Right cardiac atrium (tissue), 5 donors: ENCODE measurements at regions not wholly inside any gene's neighbourhood (a gene's known extent, or its start where the extent isn't known, plus 50 kb on each side); places are given as distances from the start of the nearest gene placed in this dataset.
"Not testable (repeated sequence)": the region's sequence is repeated elsewhere in the genome, so short reads cannot be mapped to it uniquely, and the experiment has no call there.

ENCODE experiments used
- ATAC-seq, 2 donors: fragments of 200-7000 bp; cut with Tn5 transposase; one replicate each; pipeline versions ENCODE4 v1.8.0 to v1.9.1; 2020; ENCODE audit warnings: moderate library complexity in 2 of 2, mild to moderate bottlenecking in 1 of 2
- DNase-seq, 3 donors: peaks; one replicate each; pipeline ENCODE4 v3.0.0-alpha.2; 2020
- H3K27ac ChIP-seq: one replicate; pipeline ENCODE4 v1.5.1; 2013; ENCODE audit warnings: mild to moderate bottlenecking, low read length, control low read depth, moderate library complexity
- H3K27me3 ChIP-seq: one replicate; pipeline ENCODE4 v1.6.1; 2013; ENCODE audit not compliant: control insufficient read depth, insufficient read depth
- H3K4me1 ChIP-seq: one replicate; pipeline ENCODE4 v1.6.1; 2013; ENCODE audit warnings: low read length; ENCODE audit not compliant: control insufficient read depth, insufficient read depth
- H3K4me3 ChIP-seq: one replicate; pipeline ENCODE4 v1.5.1; 2013; ENCODE audit warnings: low read length, control low read depth
- H3K9me3 ChIP-seq: one replicate; pipeline ENCODE4 v1.6.1; 2013; ENCODE audit warnings: low read length; ENCODE audit not compliant: control insufficient read depth
- WGBS: extraction: QIAGEN DNeasy Blood & Tissue Kit; methylation state at CpG from one replicate; pipeline ENCODE4 v1.1.7; 2013; 5-methylcytosine and 5-hydroxymethylcytosine counted together
- intact Hi-C, 4 donors: fragments of 100-400 bp; cut with DNase I; formaldehyde crosslinking; loops; one replicate each; pipeline versions ENCODE4 v1.11.0 to v1.14.0; 2022 to 2023
- donor health status: healthy with polysubstance abuse.
- donor health status: DM: no; HTN: yes; CAD: no.
- donor health status: DM: no; HTN: no; CAD: no.
- donor health status: DM: no; HTN: yes; CAD: no; lungs with severe emphysema.
- donor health status: DM: yes; HTN: yes; CAD: no.

- DNase-seq (no peak), ATAC-seq (no peak)
- H3K4me3 ChIP-seq, result no peak overlapping the region
- intact Hi-C loops, result no loop called here
- no peaks in the 10 kb centered on the region for H3K27me3 ChIP-seq
- peaks cover 2% of the 10 kb centered on the region for H3K9me3 ChIP-seq
- 91% methylated on average over 3 of the region's 3 CpGs for WGBS
- no peak overlapping the region for H3K27ac ChIP-seq
- no peaks in the 10 kb centered on the region for H3K4me1 ChIP-seq
Measured at GRCh38 chr5:17014686-17015085, 78.6 kb upstream of the MYO10 start.

- DNase-seq, result no peak
- no peak for ATAC-seq
- Histone ChIP-seq H3K27ac (no peak overlapping the region), H3K4me1 (no peaks in the 10 kb centered on the region), H3K9me3 (peaks cover 2% of the 10 kb centered on the region), H3K27me3 (no peaks in the 10 kb centered on the region), H3K4me3 (no peak overlapping the region)
- intact Hi-C loops, result no loop called here
- 96% methylated on average over 1 of the region's 1 CpG for WGBS
Measured at GRCh38 chr5:17018871-17019270, 82.8 kb upstream of the MYO10 start.

GRCh38 chr5:17019324-17019723, 83.2 kb upstream of the MYO10 start:
- DNase-seq, result no peak
- 89% methylated on average over 6 of the region's 6 CpGs for WGBS
- H3K27ac ChIP-seq, result no peak overlapping the region
- H3K9me3 ChIP-seq, result peaks cover 2% of the 10 kb centered on the region
- H3K27me3 ChIP-seq, result no peaks in the 10 kb centered on the region
- H3K4me3 ChIP-seq, result no peak overlapping the region
- no peak for ATAC-seq
- intact Hi-C loops, result no loop called here
- no peaks in the 10 kb centered on the region for H3K4me1 ChIP-seq

- no peak for ATAC-seq
- no peak overlapping the region for H3K27ac ChIP-seq
- H3K9me3 ChIP-seq, result peaks cover 2% of the 10 kb centered on the region
- DNase-seq, result no peak
- no peaks in the 10 kb centered on the region for H3K27me3 ChIP-seq
- 63% methylated on average over 8 of the region's 8 CpGs for WGBS
- intact Hi-C loops, result no loop called here
- no peaks in the 10 kb centered on the region for H3K4me1 ChIP-seq
- H3K4me3 ChIP-seq, result peak overlapping the region; percentile 16
Measured at GRCh38 chr5:17020678-17021601, 84.9 kb upstream of the MYO10 start.

GRCh38 chr5:17021602-17021932, 85.5 kb upstream of the MYO10 start:
- no peak overlapping the region for H3K27ac ChIP-seq
- no peaks in the 10 kb centered on the region for H3K27me3 ChIP-seq
- H3K9me3 ChIP-seq, result peaks cover 2% of the 10 kb centered on the region
- no peak for ATAC-seq
- H3K4me3 ChIP-seq, result no peak overlapping the region
- H3K4me1 ChIP-seq, result no peaks in the 10 kb centered on the region
- intact Hi-C loops, result no loop called here
- DNase-seq, result no peak

GRCh38 chr5:17022296-17022695, 86.2 kb upstream of the MYO10 start:
- Histone ChIP-seq H3K27ac (no peak overlapping the region), H3K4me1 (no peaks in the 10 kb centered on the region), H3K9me3 (peaks cover 2% of the 10 kb centered on the region), H3K4me3 (no peak overlapping the region), H3K27me3 (no peaks in the 10 kb centered on the region)
- intact Hi-C loops, result no loop called here
- ATAC-seq (no peak), DNase-seq (no peak)
- 98% methylated on average over 2 of the region's 2 CpGs for WGBS

GRCh38 chr5:17024686-17025180, 88.6 kb upstream of the MYO10 start:
- no peak for DNase-seq
- H3K4me1 ChIP-seq, result no peaks in the 10 kb centered on the region
- H3K4me3 ChIP-seq, result no peak overlapping the region
- ATAC-seq, result no peak
- H3K27ac ChIP-seq, result no peak overlapping the region
- WGBS, result 78% methylated on average over 6 of the region's 6 CpGs
- intact Hi-C loops, result no loop called here
- no peaks in the 10 kb centered on the region for H3K9me3 ChIP-seq
- no peaks in the 10 kb centered on the region for H3K27me3 ChIP-seq

- DNase-seq, H3K27ac ChIP-seq, H3K9me3 ChIP-seq, H3K27me3 ChIP-seq, H3K4me1 ChIP-seq, intact Hi-C loops, H3K4me3 ChIP-seq, ATAC-seq: not testable (repeated sequence)
- WGBS, result 96% methylated on average over 24 of the region's 24 CpGs
Measured at GRCh38 chr5:17031659-17032277, 95.7 kb upstream of the MYO10 start.

- H3K27ac ChIP-seq, H3K9me3 ChIP-seq, H3K4me1 ChIP-seq, H3K4me3 ChIP-seq, intact Hi-C loops, H3K27me3 ChIP-seq, ATAC-seq: not testable (repeated sequence)
- DNase-seq, result peak in 1 of 3 donors; percentile 58
- WGBS, result 95% methylated on average over 43 of the region's 43 CpGs
Measured at GRCh38 chr5:17032314-17032985, 96.4 kb upstream of the MYO10 start.

- H3K4me1 ChIP-seq, ATAC-seq, DNase-seq, H3K4me3 ChIP-seq, H3K27ac ChIP-seq, H3K27me3 ChIP-seq, H3K9me3 ChIP-seq, intact Hi-C loops: not testable (repeated sequence)
- 98% methylated on average over 2 of the region's 2 CpGs for WGBS
Measured at GRCh38 chr5:17034992-17035391, 98.9 kb upstream of the MYO10 start.

GRCh38 chr5:17037751-17038150, 101.7 kb upstream of the MYO10 start:
- Histone ChIP-seq H3K4me1 (peaks cover 2% of the 10 kb centered on the region), H3K4me3 (no peak overlapping the region), H3K9me3 (peaks cover 2% of the 10 kb centered on the region), H3K27me3 (no peaks in the 10 kb centered on the region), H3K27ac (no peak overlapping the region)
- DNase-seq, result no peak
- 68% methylated on average over 3 of the region's 3 CpGs for WGBS
- ATAC-seq, result no peak
- intact Hi-C loops, result no loop called here
